SW480 (cell line): ENCODE measurements at regions not wholly inside any gene's neighbourhood (a gene's known extent, or its start where the extent isn't known, plus 50 kb on each side); places are given as distances from the start of the nearest gene placed in this dataset.
A peak's percentile ranks its signal among the peaks of the same experiment; 100 is the strongest.
"Not testable (repeated sequence)": the region's sequence is repeated elsewhere in the genome, so short reads cannot be mapped to it uniquely, and the experiment has no call there.

Source experiments
- DNase-seq: peaks from one replicate; pipeline ENCODE4 v3.0.0-alpha.2; 2016; ENCODE audit warnings: low spot score

DNA sequence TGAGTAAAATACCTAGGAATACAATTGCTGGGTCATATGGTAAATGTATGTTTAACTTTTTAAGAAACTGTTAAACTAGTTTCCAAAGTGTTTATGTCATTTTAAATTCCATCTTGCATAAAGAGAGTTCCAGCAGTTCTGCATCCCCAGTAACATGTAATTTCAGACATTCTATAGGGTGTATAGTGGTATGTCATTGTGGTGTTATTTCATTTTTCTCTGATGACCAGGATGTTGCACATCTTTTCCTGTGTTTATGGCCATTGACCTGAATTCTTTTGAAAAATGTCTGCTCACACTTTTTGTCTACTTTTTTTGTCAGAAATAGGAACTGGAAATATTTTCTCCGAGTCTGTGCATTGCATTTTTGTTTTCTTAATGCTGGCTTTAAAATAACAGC, 128.9 kb downstream of the TMEM200A start:
- no peak for DNase-seq

GRCh38 chr6:130500693-130501092, 134.9 kb downstream of the TMEM200A start:
- DNase-seq: no peak

- peak; percentile 39 for DNase-seq
Measured at GRCh38 chr6:130503146-130503545, 137.3 kb downstream of the TMEM200A start.

- no peak for DNase-seq
Measured at GRCh38 chr6:130505808-130506598, 140.2 kb downstream of the TMEM200A start.

DNA sequence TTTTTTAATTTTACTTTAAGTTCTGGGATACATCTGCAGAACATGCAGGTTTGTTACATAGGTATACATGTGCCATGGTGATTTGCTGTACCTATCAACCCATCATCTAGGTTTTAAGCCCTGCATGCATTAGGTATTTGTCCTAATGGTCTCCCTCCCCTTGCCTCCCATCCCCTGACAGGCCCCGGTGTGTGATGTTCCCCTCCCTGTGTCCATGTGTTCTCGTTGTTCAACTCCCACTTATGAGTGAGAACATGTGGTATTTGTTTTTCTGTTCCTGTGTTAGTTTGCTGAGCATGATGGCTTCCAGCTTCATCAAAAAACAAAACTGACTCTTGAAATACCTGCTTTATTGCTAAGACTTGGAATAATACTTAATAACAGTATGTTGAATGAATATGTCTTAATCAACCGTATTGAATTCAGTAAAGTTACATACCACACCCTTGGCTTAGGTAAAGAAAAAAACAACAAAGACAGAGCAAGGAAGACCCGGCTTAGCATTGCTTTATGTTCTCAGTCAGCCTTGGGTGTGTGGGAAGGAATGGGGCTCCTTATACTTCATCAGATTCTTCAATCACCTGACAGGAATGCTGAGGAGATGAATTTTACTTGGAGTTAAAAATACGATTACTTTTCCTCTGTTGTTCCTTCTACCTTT, 141.3 kb downstream of the TMEM200A start:
- DNase-seq: not testable (repeated sequence)

GRCh38 chr6:130507666-130508028, 141.8 kb downstream of the TMEM200A start:
- no peak for DNase-seq

DNA sequence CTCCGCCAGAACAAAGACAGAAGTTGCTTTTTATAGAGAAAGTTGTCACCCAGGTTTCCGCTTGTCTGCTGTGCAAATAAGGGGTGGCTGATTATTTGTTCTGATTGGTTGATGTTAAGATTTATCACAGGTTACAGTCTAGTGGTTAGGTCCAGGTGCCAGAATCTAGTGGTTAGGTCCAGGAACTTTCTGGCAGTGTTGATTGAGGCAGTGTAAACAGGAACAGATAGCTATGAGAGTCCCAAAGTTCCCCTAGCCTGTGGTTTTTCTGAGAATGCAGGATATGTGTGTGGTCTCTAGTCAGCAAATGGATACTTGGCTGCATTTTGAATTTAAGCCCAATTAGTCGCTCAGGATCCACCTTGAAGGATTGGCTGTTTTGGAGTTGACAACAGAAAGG, 148.0 kb downstream of the TMEM200A start:
- DNase-seq: peak; percentile 82

DNA sequence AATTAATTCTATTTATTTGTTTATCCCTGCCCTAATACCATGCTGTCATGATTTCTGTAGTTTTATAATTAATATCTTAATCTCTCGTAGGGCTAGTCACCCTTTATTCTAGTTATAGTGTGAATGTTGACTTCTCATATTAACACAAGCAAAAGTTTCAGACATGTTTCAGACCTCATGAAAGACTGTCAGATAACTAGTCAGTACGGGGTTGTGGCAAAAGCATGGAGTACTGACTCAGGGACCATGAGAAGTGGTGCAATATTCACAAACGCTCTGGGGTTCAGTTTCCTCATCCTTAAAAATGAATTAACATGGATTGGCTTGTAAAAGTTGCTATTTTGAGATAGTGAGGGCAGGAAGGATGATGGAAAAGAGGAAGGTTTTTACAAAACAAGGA, 148.9 kb downstream of the TMEM200A start:
- DNase-seq: no peak

- peak; percentile 66 for DNase-seq
Measured at GRCh38 chr6:130515306-130515705, 149.5 kb downstream of the TMEM200A start.

GRCh38 chr6:130516604-130517003, 150.8 kb downstream of the TMEM200A start:
- DNase-seq: no peak

GRCh38 chr6:130517444-130517931, 151.7 kb downstream of the TMEM200A start:
- DNase-seq: peak; percentile 85

- DNase-seq: no peak
Measured at GRCh38 chr6:130518588-130518987, 152.8 kb downstream of the TMEM200A start.

- DNase-seq: no peak
Measured at GRCh38 chr6:130520221-130520620, 154.4 kb downstream of the TMEM200A start.

DNA sequence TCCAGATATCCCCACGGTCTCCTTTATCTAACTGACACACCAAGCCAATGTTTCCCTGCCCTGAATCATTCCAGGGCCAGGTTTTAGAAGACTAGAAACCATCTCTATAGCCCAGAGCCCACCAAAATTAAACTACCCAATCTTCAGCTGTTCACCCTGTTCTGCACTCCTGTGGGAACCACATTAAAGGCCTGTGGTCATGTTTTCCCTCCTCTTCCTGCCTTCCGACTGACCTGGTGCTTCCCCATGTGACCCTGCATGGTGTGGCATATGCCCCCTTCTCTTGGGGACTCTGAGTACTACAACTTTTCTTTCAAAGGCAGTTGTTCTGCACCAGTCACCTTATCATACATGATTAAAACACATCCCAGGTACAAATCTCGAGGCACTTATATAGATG, 155.0 kb downstream of the TMEM200A start:
- DNase-seq: peak; percentile 13

DNA sequence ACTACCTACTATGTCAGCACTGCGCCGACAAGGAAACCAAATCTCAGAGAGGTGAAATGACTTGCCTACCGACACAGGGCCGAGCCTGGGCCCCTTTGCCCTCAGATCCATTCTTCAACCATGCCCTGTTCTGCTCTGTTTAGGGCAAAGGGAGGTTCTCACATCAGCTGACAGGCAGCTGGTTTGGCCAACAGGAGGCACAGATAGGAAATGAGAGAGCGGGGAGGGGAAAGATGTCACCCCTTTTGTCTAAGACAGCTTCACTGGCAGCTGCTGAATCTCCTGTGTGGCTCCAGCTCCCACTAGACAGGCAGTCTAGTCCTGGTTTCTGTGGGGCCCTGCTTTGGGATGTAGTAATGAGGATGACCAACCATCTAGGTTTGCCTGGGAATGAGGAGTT, 158.7 kb downstream of the TMEM200A start:
- no peak for DNase-seq

DNA sequence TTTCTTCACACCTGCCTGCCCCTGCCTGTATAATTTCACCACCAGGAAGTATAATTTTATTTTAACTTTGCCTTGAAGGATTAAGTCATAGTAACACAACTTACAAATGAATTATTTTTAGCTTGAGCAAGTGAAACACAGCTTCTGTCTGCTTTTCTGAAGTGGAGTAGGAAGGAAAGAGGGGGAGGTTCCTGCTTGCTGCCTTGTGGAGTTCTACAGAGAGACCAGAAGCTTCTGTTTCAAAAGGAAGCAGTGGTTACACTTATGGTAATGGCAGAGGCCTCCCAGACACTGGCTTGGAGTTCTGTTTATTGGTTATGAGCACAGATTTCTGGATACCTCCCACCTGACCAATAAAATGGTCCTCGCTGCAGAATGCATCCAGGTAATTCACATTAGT, 159.6 kb downstream of the TMEM200A start:
- DNase-seq: no peak

DNA sequence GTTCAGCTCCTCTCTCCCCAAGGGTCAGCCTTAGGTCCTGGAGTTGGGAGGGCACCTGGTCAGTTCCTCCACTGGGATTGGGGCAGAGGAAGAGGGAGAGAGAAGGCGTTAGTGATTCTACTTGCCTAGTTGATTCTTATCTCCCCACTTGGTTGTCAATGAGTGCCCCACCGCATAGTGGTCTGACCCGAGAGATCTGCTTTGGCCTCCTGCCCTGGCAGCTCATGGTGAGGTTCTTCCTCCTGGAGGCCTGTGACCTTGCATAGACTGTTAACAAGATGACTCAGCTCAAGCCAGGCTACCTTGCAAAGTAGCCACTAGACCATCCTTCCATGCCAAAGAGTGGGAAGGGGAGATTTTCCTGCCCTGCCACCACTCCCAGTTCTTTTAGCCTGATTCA, 160.6 kb downstream of the TMEM200A start:
- DNase-seq: no peak

DNA sequence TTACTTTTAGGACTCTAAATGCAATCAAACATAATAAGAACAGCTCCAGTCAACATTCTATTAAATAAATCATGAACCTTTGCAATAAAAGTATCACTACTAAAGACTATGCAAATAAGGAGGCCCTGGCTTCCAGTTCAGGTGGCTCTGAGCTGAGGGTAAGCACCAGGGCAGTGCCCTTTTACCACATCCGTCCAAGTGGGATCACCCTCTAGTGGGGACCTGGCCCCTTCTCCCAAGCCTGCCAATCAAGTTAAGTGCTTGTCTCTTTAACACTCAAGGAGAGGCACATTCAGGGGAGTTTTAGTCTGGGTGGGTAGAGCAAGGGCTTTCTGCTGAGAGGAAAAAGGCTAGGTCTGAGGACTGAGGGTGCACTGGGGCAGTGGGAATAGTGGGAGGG, 161.4 kb downstream of the TMEM200A start:
- DNase-seq: no peak

DNA sequence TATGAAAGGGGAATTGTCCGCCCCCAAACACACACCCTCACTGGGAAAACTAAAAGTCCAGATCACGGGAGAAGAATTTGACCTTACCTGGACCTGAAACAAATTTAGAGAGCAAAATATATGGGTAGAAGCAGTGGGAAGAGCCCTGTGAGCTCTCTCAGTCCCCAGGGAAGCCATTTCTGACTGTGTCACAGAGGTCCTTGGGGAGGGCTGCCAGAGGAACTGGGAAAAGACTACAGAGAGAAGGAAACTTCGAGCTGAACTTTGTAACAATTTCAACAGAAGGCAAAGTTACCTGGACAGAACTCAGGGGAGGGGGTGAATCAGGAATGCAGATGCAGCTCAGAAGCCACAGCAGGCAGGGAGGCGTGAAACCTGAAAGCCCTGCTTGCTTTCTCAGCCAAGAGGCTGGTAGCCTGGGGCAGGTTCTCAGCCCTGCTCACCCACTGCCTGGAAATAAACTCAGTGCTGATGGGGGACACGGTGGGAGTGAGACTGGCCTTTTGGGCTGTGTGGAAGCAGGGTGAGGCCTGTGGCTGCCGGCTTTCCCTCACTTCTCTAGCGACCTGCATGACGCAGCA, 163.8 kb downstream of the TMEM200A start:
- DNase-seq: no peak

DNA sequence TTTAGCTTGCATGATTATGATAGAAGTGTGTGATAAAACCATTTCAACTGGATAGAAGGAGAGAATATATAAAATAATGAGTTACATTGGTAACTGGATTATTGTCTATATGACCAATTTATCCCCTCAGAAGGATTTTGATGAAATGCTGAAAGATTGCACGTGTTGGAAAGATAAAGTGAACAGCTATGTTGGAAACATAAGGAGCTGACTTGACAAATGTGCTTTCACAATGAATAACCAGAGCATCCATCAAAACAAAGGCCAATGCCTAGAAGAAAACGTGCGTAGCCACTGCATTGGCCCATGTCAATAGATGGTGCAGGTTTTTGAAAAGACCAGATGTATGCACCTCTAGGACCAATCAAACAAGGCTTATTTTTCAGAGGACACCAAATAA, 168.8 kb downstream of the TMEM200A start:
- DNase-seq: no peak

DNA sequence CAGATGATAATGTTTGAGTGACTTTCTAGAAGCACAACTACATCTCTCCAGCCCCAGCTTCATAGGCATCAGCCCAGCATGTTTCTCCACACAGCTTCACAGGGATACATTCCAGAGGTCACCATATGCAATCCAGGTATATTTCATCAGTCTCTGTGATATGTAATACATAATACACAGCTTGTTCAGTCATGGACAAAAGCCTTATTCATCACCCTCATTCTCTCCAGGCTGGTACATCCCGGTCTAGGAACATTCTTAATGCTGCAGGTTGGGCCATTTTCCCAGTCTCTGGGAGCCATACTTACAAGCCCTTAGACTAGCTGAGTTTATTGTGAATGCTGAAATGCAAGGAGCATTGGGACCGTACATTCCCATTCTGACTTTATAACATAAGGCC, 169.4 kb downstream of the TMEM200A start:
- no peak for DNase-seq

DNA sequence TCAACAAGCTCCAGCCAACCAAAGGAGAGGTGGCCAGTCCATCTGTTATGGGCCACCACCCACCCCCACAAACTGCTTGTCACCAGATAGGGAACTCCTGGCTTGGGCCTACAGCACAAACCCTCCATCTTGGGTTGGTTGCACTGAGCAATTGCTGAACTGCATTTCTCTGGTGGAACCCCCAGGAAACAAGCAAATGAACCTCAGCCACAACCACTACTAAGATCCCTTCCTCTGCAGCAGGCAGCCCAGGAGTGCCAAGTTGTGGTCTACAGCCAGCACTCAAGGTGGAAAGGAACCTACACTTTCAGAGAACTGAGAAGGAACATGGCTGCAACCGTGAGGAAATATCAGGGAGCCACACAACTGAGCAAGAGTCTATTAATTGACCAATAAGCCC, 171.6 kb downstream of the TMEM200A start:
- DNase-seq: no peak

- DNase-seq: no peak
Measured at GRCh38 chr6:130547723-130548122, 181.9 kb downstream of the TMEM200A start.
